GM19467 (cell line): ENCODE measurements at regions not wholly inside any gene's neighbourhood (a gene's known extent, or its start where the extent isn't known, plus 50 kb on each side); places are given as distances from the start of the nearest gene placed in this dataset.

ENCODE experiments used
- ATAC-seq: cut with Tn5 transposase; IDR thresholded peaks from one replicate; pipeline ENCODE4 v1.9.1; 2021; ENCODE audit warnings: mild to moderate bottlenecking, moderate library complexity; ENCODE audit not compliant: unreplicated experiment

- ATAC-seq = no peak
Measured at GRCh38 chr6:88263591-88263990, 97.4 kb upstream of the CNR1 start.

GRCh38 chr6:88262332-88262731 lies 96.2 kb upstream of the CNR1 start:
- ATAC-seq = no peak

- ATAC-seq = no peak
Measured at GRCh38 chr6:88251301-88251700, 85.2 kb upstream of the CNR1 start.

- no peak for ATAC-seq
Measured at GRCh38 chr6:88248709-88249321, 82.7 kb upstream of the CNR1 start.

- ATAC-seq = no peak
Measured at GRCh38 chr6:88246654-88247053, 80.5 kb upstream of the CNR1 start.

GRCh38 chr6:88244721-88245120 lies 78.6 kb upstream of the CNR1 start:
- ATAC-seq = no peak

- ATAC-seq = no peak
Measured at GRCh38 chr6:88238901-88239300, 72.8 kb upstream of the CNR1 start.

- ATAC-seq = no peak
Measured at GRCh38 chr6:88238065-88238464, 71.9 kb upstream of the CNR1 start.

- ATAC-seq = no peak
Measured at GRCh38 chr6:88236612-88237360, 70.6 kb upstream of the CNR1 start.

GRCh38 chr6:88232753-88233152 lies 66.6 kb upstream of the CNR1 start:
- no peak for ATAC-seq

- ATAC-seq = no peak
Measured at GRCh38 chr6:88223298-88223697, 57.2 kb upstream of the CNR1 start.

- no peak for ATAC-seq
Measured at GRCh38 chr6:88220493-88220892, 54.3 kb upstream of the CNR1 start.

GRCh38 chr6:88216182-88216581 lies 50.0 kb upstream of the CNR1 start:
- no peak for ATAC-seq
